ENCODE measurements at regions not wholly inside any gene's neighbourhood (a gene's known extent, or its start where the extent isn't known, plus 50 kb on each side); places are given as distances from the start of the nearest gene placed in this dataset.

DNA sequence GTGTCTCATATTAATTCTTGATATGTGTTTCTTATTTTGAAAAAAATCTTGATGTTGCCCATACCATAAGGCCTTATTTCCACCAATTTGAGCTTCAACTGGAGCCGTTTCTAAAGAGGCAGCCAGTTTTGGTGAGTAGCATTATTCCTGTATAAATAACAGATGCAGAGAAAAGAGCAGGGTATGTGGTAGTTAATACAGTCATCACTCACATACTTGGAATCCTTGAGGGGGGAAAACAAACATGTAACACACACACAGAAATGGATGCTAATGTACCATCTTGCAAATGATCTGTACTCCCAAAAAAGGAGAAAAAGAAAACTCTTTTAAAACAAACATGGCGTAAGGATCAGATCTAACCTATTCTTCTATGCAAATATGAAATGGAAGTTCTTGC, 389.7 kb downstream of the GPM6A start:
- TF ChIP-seq CTCF (IDR thresholded peaks at IDR 0.05 in 2 of 3, conservative IDR thresholded peaks at IDR 0.05 in 1 of 3; ENCODE audit: borderline replicate concordance in 1 of 3, insufficient read depth in 1 of 3, low read depth in 2 of 3, low read length in 2 of 3) = no peak
- TF ChIP-seq POLR2AphosphoS5 (IDR thresholded peaks at IDR 0.05; ENCODE audit: low read depth, low read length) = no peak
- TF ChIP-seq RAD21 (IDR thresholded peaks at IDR 0.05; ENCODE audit: low read depth) = no peak
- TF ChIP-seq, protein P1, sequence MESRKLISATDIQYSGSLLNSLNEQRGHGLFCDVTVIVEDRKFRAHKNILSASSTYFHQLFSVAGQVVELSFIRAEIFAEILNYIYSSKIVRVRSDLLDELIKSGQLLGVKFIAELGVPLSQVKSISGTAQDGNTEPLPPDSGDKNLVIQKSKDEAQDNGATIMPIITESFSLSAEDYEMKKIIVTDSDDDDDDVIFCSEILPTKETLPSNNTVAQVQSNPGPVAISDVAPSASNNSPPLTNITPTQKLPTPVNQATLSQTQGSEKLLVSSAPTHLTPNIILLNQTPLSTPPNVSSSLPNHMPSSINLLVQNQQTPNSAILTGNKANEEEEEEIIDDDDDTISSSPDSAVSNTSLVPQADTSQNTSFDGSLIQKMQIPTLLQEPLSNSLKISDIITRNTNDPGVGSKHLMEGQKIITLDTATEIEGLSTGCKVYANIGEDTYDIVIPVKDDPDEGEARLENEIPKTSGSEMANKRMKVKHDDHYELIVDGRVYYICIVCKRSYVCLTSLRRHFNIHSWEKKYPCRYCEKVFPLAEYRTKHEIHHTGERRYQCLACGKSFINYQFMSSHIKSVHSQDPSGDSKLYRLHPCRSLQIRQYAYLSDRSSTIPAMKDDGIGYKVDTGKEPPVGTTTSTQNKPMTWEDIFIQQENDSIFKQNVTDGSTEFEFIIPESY (IDR thresholded peaks at IDR 0.05; ENCODE audit: extremely low read depth, insufficient replicate concordance, low read length) = no peak
- TF ChIP-seq TCF7L2 (IDR thresholded peaks at IDR 0.05; ENCODE audit: borderline replicate concordance, extremely low read depth, insufficient read depth, insufficient read length) = no peak
- no peak for TF ChIP-seq EZH2phosphoT487 (IDR thresholded peaks at IDR 0.05; ENCODE audit: borderline replicate concordance)
- no peak for TF ChIP-seq EGR1 (IDR thresholded peaks at IDR 0.05; ENCODE audit: low read depth)
- TF ChIP-seq, protein P2, sequence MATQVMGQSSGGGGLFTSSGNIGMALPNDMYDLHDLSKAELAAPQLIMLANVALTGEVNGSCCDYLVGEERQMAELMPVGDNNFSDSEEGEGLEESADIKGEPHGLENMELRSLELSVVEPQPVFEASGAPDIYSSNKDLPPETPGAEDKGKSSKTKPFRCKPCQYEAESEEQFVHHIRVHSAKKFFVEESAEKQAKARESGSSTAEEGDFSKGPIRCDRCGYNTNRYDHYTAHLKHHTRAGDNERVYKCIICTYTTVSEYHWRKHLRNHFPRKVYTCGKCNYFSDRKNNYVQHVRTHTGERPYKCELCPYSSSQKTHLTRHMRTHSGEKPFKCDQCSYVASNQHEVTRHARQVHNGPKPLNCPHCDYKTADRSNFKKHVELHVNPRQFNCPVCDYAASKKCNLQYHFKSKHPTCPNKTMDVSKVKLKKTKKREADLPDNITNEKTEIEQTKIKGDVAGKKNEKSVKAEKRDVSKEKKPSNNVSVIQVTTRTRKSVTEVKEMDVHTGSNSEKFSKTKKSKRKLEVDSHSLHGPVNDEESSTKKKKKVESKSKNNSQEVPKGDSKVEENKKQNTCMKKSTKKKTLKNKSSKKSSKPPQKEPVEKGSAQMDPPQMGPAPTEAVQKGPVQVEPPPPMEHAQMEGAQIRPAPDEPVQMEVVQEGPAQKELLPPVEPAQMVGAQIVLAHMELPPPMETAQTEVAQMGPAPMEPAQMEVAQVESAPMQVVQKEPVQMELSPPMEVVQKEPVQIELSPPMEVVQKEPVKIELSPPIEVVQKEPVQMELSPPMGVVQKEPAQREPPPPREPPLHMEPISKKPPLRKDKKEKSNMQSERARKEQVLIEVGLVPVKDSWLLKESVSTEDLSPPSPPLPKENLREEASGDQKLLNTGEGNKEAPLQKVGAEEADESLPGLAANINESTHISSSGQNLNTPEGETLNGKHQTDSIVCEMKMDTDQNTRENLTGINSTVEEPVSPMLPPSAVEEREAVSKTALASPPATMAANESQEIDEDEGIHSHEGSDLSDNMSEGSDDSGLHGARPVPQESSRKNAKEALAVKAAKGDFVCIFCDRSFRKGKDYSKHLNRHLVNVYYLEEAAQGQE (IDR thresholded peaks at IDR 0.05; ENCODE audit: low read depth) = no peak
